Activated CD4-positive, alpha-beta T cell treated with anti-CD3 and anti-CD28 coated beads, Interleukin-2, amount 10 ng/mL, durations not matched to agents 7 days and 5 days (primary cell): ENCODE measurements at regions not wholly inside any gene's neighbourhood (a gene's known extent, or its start where the extent isn't known, plus 50 kb on each side); places are given as distances from the start of the nearest gene placed in this dataset.
"Not testable (repeated sequence)": the region's sequence is repeated elsewhere in the genome, so short reads cannot be mapped to it uniquely, and the experiment has no call there.

Experiments used
- CTCF ChIA-PET: fragments of 350-600 bp; sonication (Branson Sonifier 250); formaldehyde crosslinking; loops from one replicate; lab custom pipeline; 2021; ENCODE audit warnings: antibody characterized with exemption; lab: Charles Lee
- POLR2A ChIA-PET: fragments of 350-600 bp; sonication (Branson Sonifier 250); formaldehyde crosslinking; loops from one replicate; lab custom pipeline; 2021; ENCODE audit warnings: antibody characterized with exemption; lab: Charles Lee
- DNase-seq: peaks from one replicate; pipeline ENCODE4 v3.0.0-alpha.2; 2020
- H3K27ac Mint-ChIP-seq: one replicate; pipeline ENCODE4 v1.8.0; 2021; ENCODE audit warnings: mild to moderate bottlenecking, moderate library complexity, mixed read lengths
- H3K27me3 Mint-ChIP-seq: one replicate; pipeline ENCODE4 v1.8.0; 2021; ENCODE audit warnings: mixed read lengths
- H3K36me3 Mint-ChIP-seq: one replicate; pipeline ENCODE4 v1.8.0; 2021; ENCODE audit warnings: low read depth, mixed read lengths
- H3K4me1 Mint-ChIP-seq: one replicate; pipeline ENCODE4 v1.8.0; 2021; ENCODE audit warnings: mixed read lengths
- H3K4me3 Mint-ChIP-seq: one replicate; pipeline ENCODE4 v1.8.0; 2021; ENCODE audit warnings: mild to moderate bottlenecking, moderate library complexity, mixed read lengths
- H3K9me3 Mint-ChIP-seq: one replicate; pipeline ENCODE4 v1.8.0; 2021; ENCODE audit warnings: mixed read lengths

GRCh38 chr6:28008053-28008452 lies 51.0 kb downstream of the OR2B6 start:
- POLR2A ChIA-PET, result no interaction called here
- CTCF ChIA-PET, result no interaction called here
- Mint-ChIP-seq H3K27ac (no peak overlapping the region), H3K4me1 (peaks cover 8% of the 10 kb centered on the region), H3K36me3 (no peaks in the 10 kb centered on the region), H3K4me3 (no peak overlapping the region), H3K27me3 (peaks cover 8% of the 10 kb centered on the region), H3K9me3 (peaks cover 8% of the 10 kb centered on the region)
- no peak for DNase-seq

GRCh38 chr6:28010526-28010925 lies 53.5 kb downstream of the OR2B6 start:
- CTCF ChIA-PET, result interaction anchor here (0.9 kb wide), 1 partner anchor 9 kb away, joined by 3 read pairs; no protein-coding TSS in a partner anchor
- H3K4me1 Mint-ChIP-seq, result peaks cover 8% of the 10 kb centered on the region

GRCh38 chr6:28011722-28012121 lies 54.7 kb downstream of the OR2B6 start:
- H3K4me1 Mint-ChIP-seq, result peaks cover 8% of the 10 kb centered on the region
- ChIA-PET CTCF (no interaction called here), POLR2A (no interaction called here)
- no peak for DNase-seq
- H3K4me3 Mint-ChIP-seq, result no peak overlapping the region
- H3K27me3 Mint-ChIP-seq, result peaks cover 19% of the 10 kb centered on the region
- H3K27ac Mint-ChIP-seq, result no peak overlapping the region
- peaks cover 12% of the 10 kb centered on the region for H3K9me3 Mint-ChIP-seq
- H3K36me3 Mint-ChIP-seq, result no peaks in the 10 kb centered on the region

More at GRCh38 chr6:28010526-28010925, 53.5 kb downstream of the OR2B6 start:
- peaks cover 10% of the 10 kb centered on the region for H3K27me3 Mint-ChIP-seq
- H3K9me3 Mint-ChIP-seq, result peaks cover 12% of the 10 kb centered on the region
- H3K27ac Mint-ChIP-seq, result no peak overlapping the region
- no peak for DNase-seq
- POLR2A ChIA-PET, result no interaction called here
- no peaks in the 10 kb centered on the region for H3K36me3 Mint-ChIP-seq
- H3K4me3 Mint-ChIP-seq, result no peak overlapping the region

- DNase-seq, POLR2A ChIA-PET, H3K9me3 Mint-ChIP-seq, H3K36me3 Mint-ChIP-seq, H3K27ac Mint-ChIP-seq, H3K4me3 Mint-ChIP-seq, H3K4me1 Mint-ChIP-seq: not testable (repeated sequence)
- CTCF ChIA-PET, result interaction anchor here (0.6 kb wide), 1 partner anchor 124 kb away, joined by 3 read pairs; no protein-coding TSS in a partner anchor
- peaks cover 22% of the 10 kb centered on the region for H3K27me3 Mint-ChIP-seq
Observed at GRCh38 chr6:28021011-28021410, 59.4 kb upstream of the ZNF165 start.

GRCh38 chr6:28022707-28023106 lies 57.7 kb upstream of the ZNF165 start:
- POLR2A ChIA-PET, H3K27ac Mint-ChIP-seq, H3K4me1 Mint-ChIP-seq, H3K4me3 Mint-ChIP-seq, H3K9me3 Mint-ChIP-seq, DNase-seq, H3K36me3 Mint-ChIP-seq, CTCF ChIA-PET: not testable (repeated sequence)
- peaks cover 12% of the 10 kb centered on the region for H3K27me3 Mint-ChIP-seq
